Activated B cell treated with CpG ODN at 0.5 μM for 24 hours (primary cell): ENCODE measurements at regions not wholly inside any gene's neighbourhood (a gene's known extent, or its start where the extent isn't known, plus 50 kb on each side); places are given as distances from the start of the nearest gene placed in this dataset.

ENCODE experiments used
- ATAC-seq: fragments of 200-7000 bp; cut with Tn5 transposase; one replicate; pipeline ENCODE4 v1.10.0; 2021; ENCODE audit warnings: low read depth, mild to moderate bottlenecking, moderate library complexity
- CTCF ChIA-PET: fragments of 350-600 bp; sonication (Branson Sonifier 250); formaldehyde crosslinking; loops from one replicate; lab custom pipeline; 2021; ENCODE audit warnings: antibody characterized with exemption; lab: Charles Lee
- POLR2A ChIA-PET: fragments of 350-600 bp; sonication (Branson Sonifier 250); formaldehyde crosslinking; loops from one replicate; lab custom pipeline; 2021; ENCODE audit warnings: antibody characterized with exemption; lab: Charles Lee
- DNase-seq: peaks from one replicate; pipeline ENCODE4 v3.0.0; 2022
- H3K27ac Mint-ChIP-seq: one replicate; pipeline ENCODE4 v1.8.0; 2020; ENCODE audit warnings: mixed read lengths
- H3K27me3 Mint-ChIP-seq: one replicate; pipeline ENCODE4 v1.8.0; 2021; ENCODE audit warnings: mixed read lengths
- H3K36me3 Mint-ChIP-seq: one replicate; pipeline ENCODE4 v1.8.0; 2021; ENCODE audit warnings: low read depth, mixed read lengths
- H3K4me1 Mint-ChIP-seq: one replicate; pipeline ENCODE4 v1.8.0; 2021; ENCODE audit warnings: mixed read lengths
- H3K4me3 Mint-ChIP-seq: one replicate; pipeline ENCODE4 v1.8.0; 2020; ENCODE audit warnings: mild to moderate bottlenecking, mixed read lengths
- H3K9me3 Mint-ChIP-seq: one replicate; pipeline ENCODE4 v1.8.0; 2020; ENCODE audit warnings: mixed read lengths
- CTCF ChIP-seq: fragments of 200-600 bp; IDR thresholded peaks from one replicate; pipeline ENCODE4 v1.8.0; 2022; ENCODE audit warnings: antibody characterized with exemption, mild to moderate bottlenecking
- intact Hi-C: fragments of 100-400 bp; cut with micrococcal nuclease; formaldehyde crosslinking; loops from one replicate; pipeline ENCODE4 v1.15.1; 2024

- ATAC-seq = no peak
- H3K9me3 Mint-ChIP-seq = peaks cover 6% of the 10 kb centered on the region
- no peak for TF ChIP-seq CTCF
- intact Hi-C loops = no loop called here
- H3K27me3 Mint-ChIP-seq = no peaks in the 10 kb centered on the region
- H3K4me3 Mint-ChIP-seq = no peak overlapping the region
- ChIA-PET CTCF (no interaction called here), POLR2A (no interaction called here)
- no peaks in the 10 kb centered on the region for H3K36me3 Mint-ChIP-seq
- H3K4me1 Mint-ChIP-seq = no peaks in the 10 kb centered on the region
- DNase-seq = no peak
- no peak overlapping the region for H3K27ac Mint-ChIP-seq
Observed at GRCh38 chr16:65489531-65490023, 367.7 kb upstream of the CDH11 start.

- H3K9me3 Mint-ChIP-seq = peaks cover 6% of the 10 kb centered on the region
- H3K27ac Mint-ChIP-seq = no peak overlapping the region
- no peaks in the 10 kb centered on the region for H3K27me3 Mint-ChIP-seq
- DNase-seq = no peak
- no peak for ATAC-seq
- H3K4me3 Mint-ChIP-seq = no peak overlapping the region
- no peak for TF ChIP-seq CTCF
- H3K36me3 Mint-ChIP-seq = no peaks in the 10 kb centered on the region
- CTCF ChIA-PET = no interaction called here
- H3K4me1 Mint-ChIP-seq = no peaks in the 10 kb centered on the region
- POLR2A ChIA-PET = no interaction called here
- intact Hi-C loops = no loop called here
Observed at GRCh38 chr16:65487231-65487630, 365.4 kb upstream of the CDH11 start.

- TF ChIP-seq CTCF = no peak
- POLR2A ChIA-PET = no interaction called here
- intact Hi-C loops = no loop called here
- H3K4me3 Mint-ChIP-seq = no peak overlapping the region
- no peak overlapping the region for H3K27ac Mint-ChIP-seq
- H3K4me1 Mint-ChIP-seq = no peaks in the 10 kb centered on the region
- no peaks in the 10 kb centered on the region for H3K36me3 Mint-ChIP-seq
- DNase-seq (no peak), ATAC-seq (no peak)
- H3K9me3 Mint-ChIP-seq = peaks cover 3% of the 10 kb centered on the region
- CTCF ChIA-PET = no interaction called here
- no peaks in the 10 kb centered on the region for H3K27me3 Mint-ChIP-seq
Observed at GRCh38 chr16:65481956-65482355, 360.1 kb upstream of the CDH11 start.

- TF ChIP-seq CTCF = no peak
- POLR2A ChIA-PET = no interaction called here
- Mint-ChIP-seq H3K4me3 (no peak overlapping the region), H3K36me3 (no peaks in the 10 kb centered on the region), H3K27me3 (no peaks in the 10 kb centered on the region), H3K9me3 (no peaks in the 10 kb centered on the region), H3K4me1 (no peaks in the 10 kb centered on the region), H3K27ac (no peak overlapping the region)
- DNase-seq = no peak
- intact Hi-C loops = no loop called here
- no peak for ATAC-seq
- CTCF ChIA-PET = no interaction called here
Observed at GRCh38 chr16:65480281-65481091, 358.6 kb upstream of the CDH11 start.

GRCh38 chr16:65476448-65476955 lies 354.6 kb upstream of the CDH11 start:
- ChIA-PET POLR2A (no interaction called here), CTCF (no interaction called here)
- H3K27ac Mint-ChIP-seq = no peak overlapping the region
- no peaks in the 10 kb centered on the region for H3K36me3 Mint-ChIP-seq
- no peak overlapping the region for H3K4me3 Mint-ChIP-seq
- H3K9me3 Mint-ChIP-seq = no peaks in the 10 kb centered on the region
- DNase-seq (no peak), ATAC-seq (no peak)
- TF ChIP-seq CTCF = no peak
- H3K4me1 Mint-ChIP-seq = no peaks in the 10 kb centered on the region
- intact Hi-C loops = no loop called here
- no peaks in the 10 kb centered on the region for H3K27me3 Mint-ChIP-seq
